GM23338 (cell line): ENCODE measurements at regions not wholly inside any gene's neighbourhood (a gene's known extent, or its start where the extent isn't known, plus 50 kb on each side); places are given as distances from the start of the nearest gene placed in this dataset.

Source experiments
- ATAC-seq: fragments of 200-7000 bp; cut with Tn5 transposase; 3 replicates; pipeline ENCODE4 v1.9.1; 2020
- DNase-seq: peaks from one replicate; pipeline ENCODE4 v3.0.0-alpha.2; 2015; ENCODE audit warnings: low spot score
- H2AFZ ChIP-seq: fragments of 200-600 bp; sonication (generic); 2 replicates; pipeline ENCODE4 v1.8.0; 2016; ENCODE audit warnings: antibody characterized with exemption, mild to moderate bottlenecking, moderate library complexity
- H3F3A ChIP-seq: fragments of 200-600 bp; sonication (generic); replicated peaks from 2 replicates; pipeline ENCODE4 v1.8.0; 2017; ENCODE audit warnings: antibody characterized with exemption, mixed run types, low read depth
- H3K27ac ChIP-seq: fragments of 200-600 bp; sonication (generic); 2 replicates; pipeline ENCODE4 v1.6.1; 2016; ENCODE audit warnings: low read depth
- H3K27me3 ChIP-seq: fragments of 200-600 bp; sonication (generic); 2 replicates; pipeline ENCODE4 v1.8.0; 2016; ENCODE audit warnings: mild to moderate bottlenecking, mixed run types, moderate library complexity; ENCODE audit not compliant: insufficient read depth
- H3K36me3 ChIP-seq: fragments of 200-600 bp; sonication (generic); 2 replicates; pipeline ENCODE4 v1.8.0; 2016; ENCODE audit warnings: mild to moderate bottlenecking; ENCODE audit not compliant: insufficient read depth
- H3K4me1 ChIP-seq: fragments of 200-600 bp; sonication (generic); 2 replicates; pipeline ENCODE4 v1.8.0; 2016; ENCODE audit warnings: mild to moderate bottlenecking, moderate library complexity; ENCODE audit not compliant: insufficient read depth
- H3K4me2 ChIP-seq: fragments of 200-600 bp; sonication (generic); 2 replicates; pipeline ENCODE4 v1.7.1; 2017; ENCODE audit warnings: mixed run types
- H3K4me3 ChIP-seq: fragments of 200-600 bp; sonication (generic); 2 replicates; pipeline ENCODE4 v1.6.1; 2016; ENCODE audit warnings: mixed run types
- H3K79me2 ChIP-seq: fragments of 200-600 bp; sonication (generic); replicated peaks from 2 replicates; pipeline ENCODE4 v1.8.0; 2017; ENCODE audit warnings: mild to moderate bottlenecking; ENCODE audit not compliant: insufficient read depth
- H3K9me2 ChIP-seq: fragments of 200-600 bp; sonication (generic); 2 replicates; pipeline ENCODE4 v1.8.0; 2017; ENCODE audit not compliant: insufficient read depth
- H4K20me1 ChIP-seq: fragments of 200-600 bp; sonication (generic); replicated peaks from 2 replicates; pipeline ENCODE4 v1.8.0; 2017; ENCODE audit warnings: mild to moderate bottlenecking; ENCODE audit not compliant: insufficient read depth
- H3K27ac Mint-ChIP-seq: 2 replicates; pipeline ENCODE4 v1.8.0; 2020; ENCODE audit warnings: inconsistent platforms, mild to moderate bottlenecking, moderate library complexity, mixed read lengths
- H3K27me3 Mint-ChIP-seq: 3 replicates; pipeline ENCODE4 v1.8.0; 2022; ENCODE audit warnings: low read depth, mild to moderate bottlenecking, moderate library complexity, mixed read lengths, inconsistent platforms; ENCODE audit not compliant: insufficient read depth, poor library complexity
- H3K36me3 Mint-ChIP-seq: 3 replicates; pipeline ENCODE4 v1.8.0; 2021; ENCODE audit warnings: low read depth, mild to moderate bottlenecking, inconsistent platforms, moderate library complexity, mixed read lengths
- H3K4me1 Mint-ChIP-seq: 3 replicates; pipeline ENCODE4 v1.8.0; 2020; ENCODE audit warnings: mild to moderate bottlenecking, inconsistent platforms, mixed read lengths
- H3K4me3 Mint-ChIP-seq: 3 replicates; pipeline ENCODE4 v1.8.0; 2021; ENCODE audit warnings: moderate library complexity, mild to moderate bottlenecking, inconsistent platforms, mixed read lengths
- H3K9me3 Mint-ChIP-seq: 3 replicates; pipeline ENCODE4 v1.8.0; 2020; ENCODE audit warnings: moderate library complexity, mild to moderate bottlenecking, inconsistent platforms, mixed read lengths
- EZH2 ChIP-seq: fragments of 200-600 bp; sonication (generic); IDR thresholded peaks from one replicate; pipeline ENCODE4 v1.8.0; 2017; ENCODE audit warnings: antibody characterized with exemption, mild to moderate bottlenecking, low read depth; ENCODE audit not compliant: unreplicated experiment
- EZH2phosphoT487 ChIP-seq: fragments of 200-600 bp; sonication (generic); IDR thresholded peaks from one replicate; pipeline ENCODE4 v1.8.1; 2018; ENCODE audit warnings: antibody characterized with exemption; ENCODE audit not compliant: unreplicated experiment
- POLR2AphosphoS5 ChIP-seq: IDR thresholded peaks from 2 replicates; pipeline ENCODE4 v1.6.1; 2016; ENCODE audit warnings: antibody characterized with exemption, low read depth
- STAT1 ChIP-seq: IDR thresholded peaks from one replicate; pipeline ENCODE4 v1.6.1; 2016; ENCODE audit warnings: antibody characterized with exemption; ENCODE audit not compliant: unreplicated experiment
- TF ChIP-seq, protein P1 (sequence below): fragments of 250-450 bp; sonication (Bioruptor Pico); IDR thresholded peaks from 2 replicates; pipeline ENCODE4 v1.5.0; 2020; ENCODE audit warnings: mild to moderate bottlenecking, moderate library complexity
- TF ChIP-seq, protein P2 (sequence below): IDR thresholded peaks from 2 replicates; pipeline ENCODE4 v1.6.1; 2016; ENCODE audit warnings: antibody characterized with exemption

DNA sequence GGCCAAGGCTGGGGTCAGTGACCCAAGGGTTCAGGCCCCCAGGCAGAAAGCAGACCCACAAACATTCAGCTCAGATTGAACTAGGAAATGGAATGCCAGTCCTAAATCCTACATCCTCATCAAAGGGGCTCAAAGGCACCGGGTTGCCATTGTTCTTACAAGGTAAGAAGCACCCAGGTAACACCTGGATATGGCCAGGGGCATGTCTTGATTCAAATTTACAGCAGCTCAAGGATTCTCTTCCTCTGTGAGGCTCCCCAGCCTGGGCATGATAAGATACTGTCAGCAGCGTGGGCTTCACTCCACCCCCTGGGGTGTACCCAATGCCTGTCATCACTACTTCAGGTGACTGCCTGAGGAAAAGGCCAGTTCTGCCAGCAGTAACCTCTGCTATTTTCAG is 92.1 kb upstream of the FSTL4 start:
- Histone ChIP-seq H3K27ac (no peak overlapping the region), H3F3A (no peaks in the 10 kb centered on the region), H2AFZ (no peak overlapping the region), H3K9me2 (no peaks in the 10 kb centered on the region), H3K4me3 (no peak overlapping the region), H3K79me2 (no peaks in the 10 kb centered on the region), H4K20me1 (no peaks in the 10 kb centered on the region), H3K27me3 (no peaks in the 10 kb centered on the region), H3K4me2 (no peak overlapping the region), H3K4me1 (no peaks in the 10 kb centered on the region), H3K36me3 (no peaks in the 10 kb centered on the region)
- DNase-seq (no peak), ATAC-seq (no peak)
- no peaks in the 10 kb centered on the region for H3K36me3 Mint-ChIP-seq
- H3K27ac Mint-ChIP-seq: no peak overlapping the region
- peaks cover 2% of the 10 kb centered on the region for H3K27me3 Mint-ChIP-seq
- H3K9me3 Mint-ChIP-seq: no peaks in the 10 kb centered on the region
- H3K4me1 Mint-ChIP-seq: no peaks in the 10 kb centered on the region
- no peak overlapping the region for H3K4me3 Mint-ChIP-seq
- TF ChIP-seq, protein P1, sequence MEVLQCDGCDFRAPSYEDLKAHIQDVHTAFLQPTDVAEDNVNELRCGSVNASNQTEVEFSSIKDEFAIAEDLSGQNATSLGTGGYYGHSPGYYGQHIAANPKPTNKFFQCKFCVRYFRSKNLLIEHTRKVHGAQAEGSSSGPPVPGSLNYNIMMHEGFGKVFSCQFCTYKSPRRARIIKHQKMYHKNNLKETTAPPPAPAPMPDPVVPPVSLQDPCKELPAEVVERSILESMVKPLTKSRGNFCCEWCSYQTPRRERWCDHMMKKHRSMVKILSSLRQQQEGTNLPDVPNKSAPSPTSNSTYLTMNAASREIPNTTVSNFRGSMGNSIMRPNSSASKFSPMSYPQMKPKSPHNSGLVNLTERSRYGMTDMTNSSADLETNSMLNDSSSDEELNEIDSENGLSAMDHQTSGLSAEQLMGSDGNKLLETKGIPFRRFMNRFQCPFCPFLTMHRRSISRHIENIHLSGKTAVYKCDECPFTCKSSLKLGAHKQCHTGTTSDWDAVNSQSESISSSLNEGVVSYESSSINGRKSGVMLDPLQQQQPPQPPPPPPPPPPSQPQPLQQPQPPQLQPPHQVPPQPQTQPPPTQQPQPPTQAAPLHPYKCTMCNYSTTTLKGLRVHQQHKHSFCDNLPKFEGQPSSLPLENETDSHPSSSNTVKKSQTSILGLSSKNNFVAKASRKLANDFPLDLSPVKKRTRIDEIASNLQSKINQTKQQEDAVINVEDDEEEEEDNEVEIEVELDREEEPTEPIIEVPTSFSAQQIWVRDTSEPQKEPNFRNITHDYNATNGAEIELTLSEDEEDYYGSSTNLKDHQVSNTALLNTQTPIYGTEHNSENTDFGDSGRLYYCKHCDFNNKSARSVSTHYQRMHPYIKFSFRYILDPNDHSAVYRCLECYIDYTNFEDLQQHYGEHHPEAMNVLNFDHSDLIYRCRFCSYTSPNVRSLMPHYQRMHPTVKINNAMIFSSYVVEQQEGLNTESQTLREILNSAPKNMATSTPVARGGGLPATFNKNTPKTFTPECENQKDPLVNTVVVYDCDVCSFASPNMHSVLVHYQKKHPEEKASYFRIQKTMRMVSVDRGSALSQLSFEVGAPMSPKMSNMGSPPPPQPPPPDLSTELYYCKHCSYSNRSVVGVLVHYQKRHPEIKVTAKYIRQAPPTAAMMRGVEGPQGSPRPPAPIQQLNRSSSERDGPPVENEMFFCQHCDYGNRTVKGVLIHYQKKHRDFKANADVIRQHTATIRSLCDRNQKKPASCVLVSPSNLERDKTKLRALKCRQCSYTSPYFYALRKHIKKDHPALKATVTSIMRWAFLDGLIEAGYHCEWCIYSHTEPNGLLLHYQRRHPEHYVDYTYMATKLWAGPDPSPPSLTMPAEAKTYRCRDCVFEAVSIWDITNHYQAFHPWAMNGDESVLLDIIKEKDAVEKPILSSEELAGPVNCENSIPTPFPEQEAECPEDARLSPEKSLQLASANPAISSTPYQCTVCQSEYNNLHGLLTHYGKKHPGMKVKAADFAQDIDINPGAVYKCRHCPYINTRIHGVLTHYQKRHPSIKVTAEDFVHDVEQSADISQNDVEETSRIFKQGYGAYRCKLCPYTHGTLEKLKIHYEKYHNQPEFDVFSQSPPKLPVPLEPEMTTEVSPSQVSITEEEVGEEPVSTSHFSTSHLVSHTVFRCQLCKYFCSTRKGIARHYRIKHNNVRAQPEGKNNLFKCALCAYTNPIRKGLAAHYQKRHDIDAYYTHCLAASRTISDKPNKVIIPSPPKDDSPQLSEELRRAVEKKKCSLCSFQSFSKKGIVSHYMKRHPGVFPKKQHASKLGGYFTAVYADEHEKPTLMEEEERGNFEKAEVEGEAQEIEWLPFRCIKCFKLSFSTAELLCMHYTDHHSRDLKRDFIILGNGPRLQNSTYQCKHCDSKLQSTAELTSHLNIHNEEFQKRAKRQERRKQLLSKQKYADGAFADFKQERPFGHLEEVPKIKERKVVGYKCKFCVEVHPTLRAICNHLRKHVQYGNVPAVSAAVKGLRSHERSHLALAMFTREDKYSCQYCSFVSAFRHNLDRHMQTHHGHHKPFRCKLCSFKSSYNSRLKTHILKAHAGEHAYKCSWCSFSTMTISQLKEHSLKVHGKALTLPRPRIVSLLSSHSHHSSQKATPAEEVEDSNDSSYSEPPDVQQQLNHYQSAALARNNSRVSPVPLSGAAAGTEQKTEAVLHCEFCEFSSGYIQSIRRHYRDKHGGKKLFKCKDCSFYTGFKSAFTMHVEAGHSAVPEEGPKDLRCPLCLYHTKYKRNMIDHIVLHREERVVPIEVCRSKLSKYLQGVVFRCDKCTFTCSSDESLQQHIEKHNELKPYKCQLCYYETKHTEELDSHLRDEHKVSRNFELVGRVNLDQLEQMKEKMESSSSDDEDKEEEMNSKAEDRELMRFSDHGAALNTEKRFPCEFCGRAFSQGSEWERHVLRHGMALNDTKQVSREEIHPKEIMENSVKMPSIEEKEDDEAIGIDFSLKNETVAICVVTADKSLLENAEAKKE (CRISPR knock-in tag): no peak
- TF ChIP-seq EZH2phosphoT487 (no peak), EZH2 (no peak), POLR2AphosphoS5 (no peak)

DNA sequence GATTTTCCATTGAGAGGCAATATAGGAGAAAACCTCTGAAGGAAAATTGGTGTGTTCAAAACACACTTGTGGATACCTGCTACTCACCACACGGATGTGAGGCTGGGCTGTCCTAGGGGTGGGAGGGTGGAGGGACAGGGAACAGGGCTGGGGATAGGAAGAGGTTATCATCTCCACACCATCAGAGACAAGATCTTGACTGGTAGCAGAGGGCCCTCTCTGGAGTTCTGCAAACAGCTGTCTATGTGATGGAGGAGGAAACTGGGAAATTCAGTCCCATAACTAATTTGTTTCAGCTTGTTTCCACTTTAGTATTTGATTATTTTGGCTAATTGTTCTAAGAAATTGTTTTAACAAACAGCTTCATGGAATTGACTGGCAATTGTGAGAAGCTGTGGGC is 91.6 kb upstream of the FSTL4 start:
- Histone ChIP-seq H3K27ac (no peak overlapping the region), H3K27me3 (no peaks in the 10 kb centered on the region), H2AFZ (no peak overlapping the region), H3K9me2 (no peaks in the 10 kb centered on the region), H3K36me3 (no peaks in the 10 kb centered on the region), H3K4me3 (no peak overlapping the region), H3K79me2 (no peaks in the 10 kb centered on the region), H3K4me1 (no peaks in the 10 kb centered on the region), H3F3A (no peaks in the 10 kb centered on the region), H3K4me2 (no peak overlapping the region), H4K20me1 (no peaks in the 10 kb centered on the region)
- Mint-ChIP-seq H3K4me1 (no peaks in the 10 kb centered on the region), H3K4me3 (no peak overlapping the region), H3K27ac (no peak overlapping the region), H3K27me3 (peaks cover 2% of the 10 kb centered on the region), H3K9me3 (no peaks in the 10 kb centered on the region), H3K36me3 (no peaks in the 10 kb centered on the region)
- ATAC-seq (no peak), DNase-seq (no peak)
- TF ChIP-seq, protein P2, sequence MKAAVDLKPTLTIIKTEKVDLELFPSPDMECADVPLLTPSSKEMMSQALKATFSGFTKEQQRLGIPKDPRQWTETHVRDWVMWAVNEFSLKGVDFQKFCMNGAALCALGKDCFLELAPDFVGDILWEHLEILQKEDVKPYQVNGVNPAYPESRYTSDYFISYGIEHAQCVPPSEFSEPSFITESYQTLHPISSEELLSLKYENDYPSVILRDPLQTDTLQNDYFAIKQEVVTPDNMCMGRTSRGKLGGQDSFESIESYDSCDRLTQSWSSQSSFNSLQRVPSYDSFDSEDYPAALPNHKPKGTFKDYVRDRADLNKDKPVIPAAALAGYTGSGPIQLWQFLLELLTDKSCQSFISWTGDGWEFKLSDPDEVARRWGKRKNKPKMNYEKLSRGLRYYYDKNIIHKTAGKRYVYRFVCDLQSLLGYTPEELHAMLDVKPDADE: no peak
- TF ChIP-seq STAT1: no peak
- TF ChIP-seq EZH2phosphoT487: no peak
